ENCODE measurements at regions not wholly inside any gene's neighbourhood (a gene's known extent, or its start where the extent isn't known, plus 50 kb on each side); places are given as distances from the start of the nearest gene placed in this dataset.
A peak's percentile ranks its signal among the peaks of the same experiment; 100 is the strongest.
"Not testable (repeated sequence)": the region's sequence is repeated elsewhere in the genome, so short reads cannot be mapped to it uniquely, and the experiment has no call there.

GRCh38 chr21:36263797-36264196 lies 56.2 kb upstream of the MORC3 start:
- Mint-ChIP-seq H3K9me3 (no peaks in the 10 kb centered on the region), H3K36me3 (no peaks in the 10 kb centered on the region), H3K27ac (no peak overlapping the region)
- DNase-seq (ENCODE audit: low spot score in 2 of 2) (no peak), ATAC-seq (no peak)

DNA sequence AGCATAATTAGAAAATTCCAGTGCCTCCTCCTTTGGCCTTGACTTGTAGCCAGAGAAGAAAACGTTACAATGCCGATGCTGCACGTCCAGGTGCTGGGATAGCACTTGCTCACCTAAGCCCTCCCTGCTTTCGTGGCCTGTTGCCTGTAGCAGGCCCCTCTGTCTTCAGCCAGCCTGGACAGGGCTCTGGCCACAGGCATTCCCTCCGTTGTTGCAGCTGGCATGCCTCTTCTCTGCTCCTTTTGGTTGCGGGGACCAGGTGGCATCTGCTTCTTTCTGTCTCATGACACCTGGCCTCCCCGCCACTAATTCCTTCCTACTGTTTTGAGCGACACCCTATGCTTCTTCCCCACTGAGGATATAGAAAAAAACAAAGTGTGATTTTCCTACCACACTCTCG lies 54.6 kb upstream of the MORC3 start:
- no peak for ATAC-seq
- no peak for DNase-seq (ENCODE audit: low spot score in 2 of 2)
- Mint-ChIP-seq H3K9me3 (no peaks in the 10 kb centered on the region), H3K27ac (peak overlapping the region in 1 of 2 donors; percentile 6), H3K36me3 (no peaks in the 10 kb centered on the region)

DNA sequence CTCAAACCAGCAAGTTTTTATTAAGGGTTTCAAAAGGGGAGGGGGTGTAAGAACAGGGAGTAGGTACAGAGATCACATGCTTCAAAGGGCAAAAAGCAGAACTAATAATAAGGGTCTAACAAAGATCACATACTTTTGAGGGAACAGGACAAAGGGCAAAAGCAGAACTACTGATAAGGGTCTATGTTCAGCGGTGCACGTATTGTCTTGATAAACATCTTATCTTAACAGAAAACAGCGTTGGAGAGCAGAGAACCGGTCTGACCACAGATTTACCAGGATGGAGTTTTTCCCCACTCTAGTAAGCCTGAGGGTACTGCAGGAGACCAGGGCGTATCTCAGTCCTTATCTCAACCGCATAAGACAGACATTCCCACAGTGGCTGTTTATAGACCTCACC lies 52.2 kb upstream of the MORC3 start:
- H3K9me3 Mint-ChIP-seq; H3K27ac Mint-ChIP-seq; ATAC-seq; H3K36me3 Mint-ChIP-seq; DNase-seq (ENCODE audit: low spot score in 2 of 2): not testable (repeated sequence)

- ATAC-seq; H3K36me3 Mint-ChIP-seq; DNase-seq (ENCODE audit: low spot score in 2 of 2); H3K9me3 Mint-ChIP-seq; H3K27ac Mint-ChIP-seq: not testable (repeated sequence)
Measured at GRCh38 chr21:36268264-36268663, 51.7 kb upstream of the MORC3 start.

Measured in activated naive CD4-positive, alpha-beta T cell treated with anti-CD3 and anti-CD28 coated beads, Interleukin-2, amount 50 U/mL, for 72 hours (primary cell).